Heart left ventricle (tissue), 13 donors: ENCODE measurements at regions not wholly inside any gene's neighbourhood (a gene's known extent, or its start where the extent isn't known, plus 50 kb on each side); places are given as distances from the start of the nearest gene placed in this dataset.

Source experiments
- POLR2A ChIP-seq, 2 donors: fragments of 450-650 bp; IDR thresholded peaks; one replicate each; pipeline ENCODE4 v1.6.1; 2017; ENCODE audit warnings: antibody characterized with exemption in 2 of 2, mild to moderate bottlenecking in 2 of 2, moderate library complexity in 2 of 2
- TF ChIP-seq, protein P1 (sequence below), 12 donors: fragments of 200-600 bp; sonication (generic) in 4 of 12; IDR thresholded peaks; one replicate each; pipeline versions ENCODE4 v1.5.0 to v1.8.0; 2018 to 2022; ENCODE audit warnings: antibody characterized with exemption in 12 of 12, mild to moderate bottlenecking in 5 of 12
- donor health status: ischemic (EF 13 %, LVEDD 7.1; RV severe dilation, severe dysfunction).
- donor health status: DM: no; HTN: yes; CAD: no.
- donor health status: DM: no; HTN: no; CAD: no.
- donor health status: ischemic (EF 25% LVEDD 6.9; RV normal size, moderate dysfunction).
- donor health status: ischemic (EF 25% LVEDD 5.7; RV mildly dilated, moderate dysfunction).
- donor health status: ischemic (EF 35%, LVEDD 5.7; RV mildly dilated, moderate dysfunction).
- donor health status: nonischemic (EF 11% LVEDD 7.7; RV severe dilation, severe dysfunction).
- donor health status: DM: yes; HTN: yes; CAD: no.
- donor health status: PGD.
- donor health status: ischemic (EF 29% LVEDD 5.4; RV normal size, mild dysfunction).
- donor health status: nonischemic (EF 23%, LVEDD 6.1; RV moderate dilation, normal function).

DNA sequence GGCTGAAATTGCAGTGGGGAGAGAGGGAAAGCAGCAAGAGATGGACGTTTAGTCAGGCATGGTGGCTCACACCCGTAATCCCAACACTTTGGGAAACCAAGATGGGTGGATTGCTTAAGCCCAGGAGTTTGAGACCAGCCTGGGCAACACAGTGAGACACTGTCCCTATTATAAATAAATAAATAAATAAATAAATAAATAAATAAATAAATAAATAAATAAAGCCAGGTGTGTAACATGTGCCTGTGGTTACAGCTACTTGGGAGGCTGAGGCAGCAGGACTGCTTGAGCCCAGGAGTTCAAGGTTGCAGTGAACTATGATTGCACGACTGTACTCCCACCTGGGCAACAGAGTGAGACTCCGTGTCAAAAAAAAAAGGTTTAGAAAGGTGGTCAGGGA lies 54.0 kb upstream of the ARPP19 start:
- TF ChIP-seq POLR2A (IDR thresholded peaks at IDR 0.05), result no peak
- TF ChIP-seq, protein P1, sequence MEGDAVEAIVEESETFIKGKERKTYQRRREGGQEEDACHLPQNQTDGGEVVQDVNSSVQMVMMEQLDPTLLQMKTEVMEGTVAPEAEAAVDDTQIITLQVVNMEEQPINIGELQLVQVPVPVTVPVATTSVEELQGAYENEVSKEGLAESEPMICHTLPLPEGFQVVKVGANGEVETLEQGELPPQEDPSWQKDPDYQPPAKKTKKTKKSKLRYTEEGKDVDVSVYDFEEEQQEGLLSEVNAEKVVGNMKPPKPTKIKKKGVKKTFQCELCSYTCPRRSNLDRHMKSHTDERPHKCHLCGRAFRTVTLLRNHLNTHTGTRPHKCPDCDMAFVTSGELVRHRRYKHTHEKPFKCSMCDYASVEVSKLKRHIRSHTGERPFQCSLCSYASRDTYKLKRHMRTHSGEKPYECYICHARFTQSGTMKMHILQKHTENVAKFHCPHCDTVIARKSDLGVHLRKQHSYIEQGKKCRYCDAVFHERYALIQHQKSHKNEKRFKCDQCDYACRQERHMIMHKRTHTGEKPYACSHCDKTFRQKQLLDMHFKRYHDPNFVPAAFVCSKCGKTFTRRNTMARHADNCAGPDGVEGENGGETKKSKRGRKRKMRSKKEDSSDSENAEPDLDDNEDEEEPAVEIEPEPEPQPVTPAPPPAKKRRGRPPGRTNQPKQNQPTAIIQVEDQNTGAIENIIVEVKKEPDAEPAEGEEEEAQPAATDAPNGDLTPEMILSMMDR (IDR thresholded peaks at IDR 0.05), result no peak
